NCI-H526 (cell line): ENCODE measurements at regions not wholly inside any gene's neighbourhood (a gene's known extent, or its start where the extent isn't known, plus 50 kb on each side); places are given as distances from the start of the nearest gene placed in this dataset.

Experiments
- DNase-seq, 2 experiments: peaks; one replicate each; lab custom pipeline; 2025; lab: John Stamatoyannopoulos, UW

GRCh38 chr4:176443117-176443516, 123.4 kb downstream of the SPCS3 start:
- DNase-seq = no peak

GRCh38 chr4:176443646-176444409, 124.1 kb downstream of the SPCS3 start:
- no peak for DNase-seq

- no peak for DNase-seq
These were observed 125.0 kb downstream of the SPCS3 start for GRCh38 chr4:176444741-176445140.

GRCh38 chr4:176448761-176449160, 129.0 kb downstream of the SPCS3 start:
- DNase-seq = no peak

GRCh38 chr4:176451443-176451842, 131.7 kb downstream of the SPCS3 start:
- no peak for DNase-seq

GRCh38 chr4:176453079-176453478, 133.3 kb downstream of the SPCS3 start:
- no peak for DNase-seq

- DNase-seq = no peak
These were observed 133.9 kb downstream of the SPCS3 start for GRCh38 chr4:176453658-176454057.

GRCh38 chr4:176464748-176465147, 145.0 kb downstream of the SPCS3 start:
- DNase-seq = no peak

GRCh38 chr4:176467001-176467400, 147.2 kb downstream of the SPCS3 start:
- no peak for DNase-seq

GRCh38 chr4:176469546-176469945, 149.8 kb downstream of the SPCS3 start:
- DNase-seq = no peak

GRCh38 chr4:176470671-176471070, 150.9 kb downstream of the SPCS3 start:
- DNase-seq = no peak

GRCh38 chr4:176475067-176475466, 155.3 kb downstream of the SPCS3 start:
- DNase-seq = no peak

- DNase-seq = no peak
These were observed 158.3 kb downstream of the SPCS3 start for GRCh38 chr4:176478076-176478475.

- DNase-seq = no peak
These were observed 160.0 kb downstream of the SPCS3 start for GRCh38 chr4:176479767-176480166.

GRCh38 chr4:176482972-176483371, 163.2 kb downstream of the SPCS3 start:
- DNase-seq = no peak

- DNase-seq = no peak
These were observed 164.7 kb downstream of the SPCS3 start for GRCh38 chr4:176484301-176484984.

- no peak for DNase-seq
These were observed 169.2 kb downstream of the SPCS3 start for GRCh38 chr4:176489001-176489400.

- DNase-seq = no peak
These were observed 173.0 kb downstream of the SPCS3 start for GRCh38 chr4:176492646-176493302.

GRCh38 chr4:176498617-176499256, 179.0 kb downstream of the SPCS3 start:
- DNase-seq = no peak

- DNase-seq = no peak
These were observed 179.8 kb downstream of the SPCS3 start for GRCh38 chr4:176499518-176499917.

GRCh38 chr4:176500894-176501293, 181.1 kb downstream of the SPCS3 start:
- DNase-seq = no peak

GRCh38 chr4:176504118-176504517, 184.4 kb downstream of the SPCS3 start:
- no peak for DNase-seq
